AG04449 (cell line): ENCODE measurements at regions not wholly inside any gene's neighbourhood (a gene's known extent, or its start where the extent isn't known, plus 50 kb on each side); places are given as distances from the start of the nearest gene placed in this dataset.

Experiments used
- CTCF ChIA-PET: fragments of 350-600 bp; formaldehyde crosslinking; extraction: SDS; loops from one replicate; lab custom pipeline; 2021; ENCODE audit warnings: antibody characterized with exemption; lab: Yijun Ruan, JAX
- POLR2A ChIA-PET: fragments of 400-600, 350-600 bp; formaldehyde crosslinking; extraction: SDS; loops from one replicate; lab custom pipeline; 2020; ENCODE audit warnings: antibody characterized with exemption, inconsistent platforms; lab: Yijun Ruan, JAX
- DNase-seq: peaks from one replicate; pipeline ENCODE4 v3.0.0-alpha.2; 2010; ENCODE audit warnings: low read depth, low spot score
- H3K4me3 ChIP-seq: 2 replicates; pipeline ENCODE4 v1.5.1; 2011; ENCODE audit warnings: low read depth, mild to moderate bottlenecking, control low read depth, low read length
- TF ChIP-seq, protein P1 (sequence below): IDR thresholded peaks from one replicate; pipeline ENCODE4 v1.5.1; 2011; ENCODE audit warnings: mild to moderate bottlenecking, moderate library complexity, low read length, control low read depth, inconsistent platforms; ENCODE audit not compliant: insufficient read depth; ENCODE audit errors: missing control alignments

DNA sequence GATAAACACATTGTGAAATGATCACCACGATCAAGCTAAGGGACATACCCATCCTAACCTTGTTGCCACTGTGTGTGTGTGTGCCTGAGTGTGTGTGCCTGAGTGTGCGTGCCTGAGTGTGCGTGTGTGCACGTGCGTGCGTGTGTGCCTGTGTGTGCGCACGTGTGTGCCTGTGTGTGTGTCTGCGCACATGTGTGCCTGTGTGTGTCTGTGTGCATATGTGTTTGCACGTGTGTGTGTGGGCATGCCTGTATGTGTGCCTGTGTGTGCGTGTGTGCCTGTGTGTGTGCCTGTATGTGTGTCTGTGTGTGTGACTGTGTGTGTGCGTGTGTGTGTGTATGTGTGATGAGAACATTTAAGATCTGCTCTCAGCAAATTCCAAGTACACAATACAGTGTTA lies 244.1 kb upstream of the DPP6 start:
- no peak overlapping the region for H3K4me3 ChIP-seq
- ChIA-PET CTCF (no interaction called here), POLR2A (no interaction called here)
- no peak for DNase-seq
- TF ChIP-seq, protein P1, sequence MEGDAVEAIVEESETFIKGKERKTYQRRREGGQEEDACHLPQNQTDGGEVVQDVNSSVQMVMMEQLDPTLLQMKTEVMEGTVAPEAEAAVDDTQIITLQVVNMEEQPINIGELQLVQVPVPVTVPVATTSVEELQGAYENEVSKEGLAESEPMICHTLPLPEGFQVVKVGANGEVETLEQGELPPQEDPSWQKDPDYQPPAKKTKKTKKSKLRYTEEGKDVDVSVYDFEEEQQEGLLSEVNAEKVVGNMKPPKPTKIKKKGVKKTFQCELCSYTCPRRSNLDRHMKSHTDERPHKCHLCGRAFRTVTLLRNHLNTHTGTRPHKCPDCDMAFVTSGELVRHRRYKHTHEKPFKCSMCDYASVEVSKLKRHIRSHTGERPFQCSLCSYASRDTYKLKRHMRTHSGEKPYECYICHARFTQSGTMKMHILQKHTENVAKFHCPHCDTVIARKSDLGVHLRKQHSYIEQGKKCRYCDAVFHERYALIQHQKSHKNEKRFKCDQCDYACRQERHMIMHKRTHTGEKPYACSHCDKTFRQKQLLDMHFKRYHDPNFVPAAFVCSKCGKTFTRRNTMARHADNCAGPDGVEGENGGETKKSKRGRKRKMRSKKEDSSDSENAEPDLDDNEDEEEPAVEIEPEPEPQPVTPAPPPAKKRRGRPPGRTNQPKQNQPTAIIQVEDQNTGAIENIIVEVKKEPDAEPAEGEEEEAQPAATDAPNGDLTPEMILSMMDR = no peak

- TF ChIP-seq, protein P1 = no peak
- H3K4me3 ChIP-seq = no peak overlapping the region
- POLR2A ChIA-PET = no interaction called here
- no peak for DNase-seq
- CTCF ChIA-PET = no interaction called here
These were observed 222.7 kb upstream of the DPP6 start for GRCh38 chr7:153829525-153829924.

GRCh38 chr7:153832160-153832559 lies 220.0 kb upstream of the DPP6 start:
- ChIA-PET POLR2A (no interaction called here), CTCF (no interaction called here)
- TF ChIP-seq, protein P1 = no peak
- H3K4me3 ChIP-seq = no peak overlapping the region
- DNase-seq = no peak

- POLR2A ChIA-PET = no interaction called here
- no peak for DNase-seq
- CTCF ChIA-PET = no interaction called here
- H3K4me3 ChIP-seq = no peak overlapping the region
- TF ChIP-seq, protein P1 = no peak
These were observed 217.1 kb upstream of the DPP6 start for GRCh38 chr7:153835103-153835502.

GRCh38 chr7:153835712-153836265 lies 216.4 kb upstream of the DPP6 start:
- no peak overlapping the region for H3K4me3 ChIP-seq
- POLR2A ChIA-PET = no interaction called here

GRCh38 chr7:153838591-153838990 lies 213.6 kb upstream of the DPP6 start:
- TF ChIP-seq, protein P1 = no peak
- ChIA-PET POLR2A (no interaction called here), CTCF (no interaction called here)
- DNase-seq = no peak
- H3K4me3 ChIP-seq = no peak overlapping the region

More at GRCh38 chr7:153835712-153836265, 216.4 kb upstream of the DPP6 start:
- CTCF ChIA-PET = no interaction called here
- DNase-seq = no peak
- TF ChIP-seq, protein P1 = no peak
